OCI-LY1 (cell line): ENCODE measurements at regions not wholly inside any gene's neighbourhood (a gene's known extent, or its start where the extent isn't known, plus 50 kb on each side); places are given as distances from the start of the nearest gene placed in this dataset.

Experiments
- CTCF ChIP-seq: fragments of 200-600 bp; sonication (generic), shearing (Covaris generic); IDR thresholded peaks from 2 replicates; pipeline ENCODE4 v1.5.1; 2017; ENCODE audit warnings: mild to moderate bottlenecking, antibody characterized with exemption, low read length, moderate library complexity, mixed read lengths
- EZH2 ChIP-seq: fragments of 200-600 bp; sonication (generic), shearing (Covaris generic); IDR thresholded peaks from 2 replicates; pipeline ENCODE4 v1.8.0; 2017; ENCODE audit warnings: borderline replicate concordance, mixed run types, mild to moderate bottlenecking, antibody characterized with exemption, low read length, moderate library complexity, mixed read lengths

GRCh38 chr15:92801774-92802464, 98.2 kb upstream of the CHD2 start:
- TF ChIP-seq CTCF (no peak), EZH2 (no peak)
